ENCODE measurements at regions not wholly inside any gene's neighbourhood (a gene's known extent, or its start where the extent isn't known, plus 50 kb on each side); places are given as distances from the start of the nearest gene placed in this dataset.
"Not testable (repeated sequence)": the region's sequence is repeated elsewhere in the genome, so short reads cannot be mapped to it uniquely, and the experiment has no call there.

DNA sequence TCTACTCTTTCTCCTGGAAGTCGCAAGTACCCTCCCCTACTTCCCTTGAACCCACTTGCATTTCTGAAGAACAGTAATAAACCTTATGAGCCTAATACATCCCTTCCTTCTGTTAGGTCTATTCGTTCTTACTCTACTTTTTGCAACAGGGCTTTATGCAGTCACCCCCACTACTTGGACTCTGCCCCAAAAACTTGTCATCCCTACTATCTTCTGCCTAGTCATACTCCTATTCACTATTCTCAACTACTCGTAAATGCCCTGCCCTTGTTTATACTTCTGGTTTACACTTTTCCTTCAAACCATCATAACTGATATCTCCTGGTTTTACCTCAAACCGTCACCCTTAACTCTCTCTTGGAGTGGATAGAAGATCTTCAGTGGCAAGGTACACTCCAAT lies 55.2 kb upstream of the SLIT2 start:
- DNase-seq: no peak

DNA sequence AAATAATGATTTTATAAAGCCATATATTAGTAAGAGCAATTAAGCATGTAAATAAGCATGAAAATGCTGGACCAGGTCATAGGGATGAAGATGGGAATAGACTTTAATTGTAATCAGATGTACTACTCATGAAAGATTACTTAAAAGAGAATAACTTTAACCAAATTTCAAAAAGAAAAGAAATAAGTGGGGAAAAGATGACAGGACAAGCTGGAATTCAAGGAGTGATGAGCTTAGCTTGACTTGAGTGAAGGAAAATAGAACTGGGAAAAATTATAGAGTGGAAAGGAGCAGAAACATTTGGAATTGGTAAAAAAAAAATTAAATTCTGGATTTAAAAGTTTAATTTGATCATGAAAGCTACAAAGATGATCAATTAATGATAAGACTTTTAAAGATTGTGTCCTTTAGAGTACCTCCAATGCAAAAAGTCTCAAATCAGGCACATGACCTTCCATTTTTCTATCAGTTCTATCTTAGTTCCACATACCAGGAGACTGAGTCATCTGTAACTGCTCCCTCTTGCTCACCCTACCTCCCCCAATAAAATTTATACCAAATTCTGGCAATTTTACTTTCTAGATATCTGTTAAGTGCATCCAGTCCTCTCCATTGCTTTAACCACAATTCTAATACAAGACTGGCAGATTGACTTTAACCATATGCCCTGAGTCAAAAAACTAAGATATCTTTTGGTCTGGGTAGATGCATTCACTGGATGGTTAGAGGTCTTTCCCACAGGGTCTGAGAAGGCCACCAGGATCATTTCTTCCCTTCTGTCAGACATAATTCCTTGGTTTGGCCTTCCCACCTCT lies 56.4 kb upstream of the SLIT2 start:
- DNase-seq: no peak

DNA sequence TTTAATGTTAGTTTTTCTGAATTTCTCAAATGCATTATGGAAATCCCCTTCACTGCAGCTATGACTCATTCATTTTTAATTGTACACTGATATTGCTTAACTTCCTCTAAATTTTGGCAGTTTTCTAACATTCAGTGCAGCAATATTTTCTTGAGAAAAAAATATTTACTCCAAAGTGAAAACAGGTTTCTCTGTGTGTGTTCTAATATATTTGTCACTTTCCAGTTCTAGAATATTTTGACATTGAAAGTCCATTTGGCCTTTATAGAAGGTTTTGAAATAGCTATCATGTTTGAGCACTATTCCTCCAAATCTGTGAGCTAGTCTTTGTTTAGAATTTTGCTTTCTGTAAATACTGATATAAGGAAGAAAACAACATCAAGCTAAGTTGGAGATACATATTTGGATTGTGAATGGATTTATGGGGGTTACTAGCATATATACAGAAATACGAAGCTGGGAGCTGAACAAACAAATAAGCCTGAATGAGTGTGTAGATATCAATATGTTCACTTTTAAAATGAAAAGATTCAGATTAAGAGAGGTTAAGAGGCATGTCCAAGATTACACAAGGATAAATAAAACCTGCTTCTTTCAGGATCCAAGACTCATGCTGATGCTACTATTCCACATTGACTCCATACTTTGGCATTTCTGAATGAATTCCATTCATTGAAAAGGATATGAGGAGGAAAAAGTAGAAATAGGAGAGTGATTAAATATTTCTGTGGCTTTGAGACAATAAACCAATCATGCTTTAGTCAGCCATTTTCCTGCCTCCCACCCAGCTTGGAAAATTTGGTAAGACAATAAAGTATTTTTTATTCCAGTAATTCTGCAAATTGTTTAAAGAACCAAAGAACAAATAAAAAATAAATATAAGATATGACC lies 57.3 kb upstream of the SLIT2 start:
- no peak for DNase-seq

DNA sequence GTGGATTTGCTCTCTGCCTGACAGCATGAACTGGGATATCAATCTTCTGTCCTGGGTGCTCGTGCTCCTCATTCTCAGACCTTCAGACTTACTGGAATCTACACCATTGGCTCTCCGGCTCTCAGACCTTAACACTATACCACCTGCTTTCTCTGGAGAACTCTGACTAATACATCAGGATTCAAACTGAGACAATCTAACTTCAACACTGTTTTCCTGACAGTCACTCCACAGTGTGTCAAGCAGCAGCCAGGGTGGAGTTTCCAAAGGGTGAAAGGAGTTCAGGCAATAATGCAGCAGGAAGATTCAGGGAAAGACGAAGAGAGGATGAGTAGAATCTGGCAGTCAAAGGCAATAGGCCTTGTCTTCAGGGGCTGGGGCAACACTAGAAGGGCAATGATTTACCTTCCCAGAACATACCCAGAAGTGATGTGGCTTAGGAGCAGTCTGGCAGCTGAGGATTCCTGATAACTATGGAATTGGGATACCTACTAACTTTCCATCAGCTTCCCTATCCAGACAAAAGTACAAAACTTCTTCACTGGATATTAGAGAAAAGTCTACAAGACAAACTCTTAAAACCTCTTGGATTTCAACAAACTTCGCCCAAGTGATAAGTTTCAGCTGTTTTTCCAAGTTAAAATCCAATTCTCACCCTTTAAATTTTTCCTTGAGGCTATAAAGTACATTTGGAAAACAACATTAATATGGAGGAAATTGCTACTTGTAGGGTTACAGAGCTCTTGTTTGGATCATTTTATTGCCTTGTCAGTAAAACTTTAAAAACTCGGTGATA lies 58.4 kb upstream of the SLIT2 start:
- DNase-seq: no peak

DNA sequence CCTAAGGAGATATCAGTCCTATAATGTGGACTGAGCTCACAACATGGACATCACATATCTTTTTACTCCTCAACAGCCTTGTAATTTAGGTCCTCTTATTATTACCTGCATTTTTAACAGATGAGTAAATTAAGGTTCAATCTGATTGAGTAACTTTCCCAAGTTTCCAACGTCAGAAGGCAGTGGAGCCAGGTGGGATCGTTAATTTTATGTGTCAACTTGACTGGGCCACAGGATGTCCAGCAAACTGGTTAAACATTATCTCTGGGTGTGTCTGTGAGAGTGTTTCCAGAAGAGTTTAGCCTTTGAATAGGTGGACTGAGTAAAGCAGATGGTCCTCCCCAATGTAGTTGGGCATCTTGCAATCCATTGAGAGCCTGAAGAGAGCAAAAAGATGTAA lies 59.0 kb upstream of the SLIT2 start:
- no peak for DNase-seq

DNA sequence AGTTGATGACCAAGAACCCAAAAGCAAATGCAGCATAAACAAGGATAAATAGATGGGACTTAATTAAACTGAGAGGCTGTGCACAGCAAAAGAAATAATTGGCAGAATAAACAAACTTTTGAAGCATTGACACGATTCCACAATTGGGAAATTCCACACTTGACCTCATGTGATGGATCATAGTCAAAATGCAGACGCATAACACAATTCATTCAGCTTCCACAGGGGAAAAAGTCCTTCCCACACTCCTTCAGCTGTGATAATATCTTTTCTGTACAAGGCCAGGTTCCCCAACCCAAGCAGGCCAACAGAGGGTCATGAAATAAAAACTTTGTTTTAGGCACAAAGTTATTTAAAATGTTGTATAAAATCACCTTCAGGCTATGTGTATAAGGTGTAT lies 66.6 kb upstream of the SLIT2 start:
- DNase-seq: no peak

DNA sequence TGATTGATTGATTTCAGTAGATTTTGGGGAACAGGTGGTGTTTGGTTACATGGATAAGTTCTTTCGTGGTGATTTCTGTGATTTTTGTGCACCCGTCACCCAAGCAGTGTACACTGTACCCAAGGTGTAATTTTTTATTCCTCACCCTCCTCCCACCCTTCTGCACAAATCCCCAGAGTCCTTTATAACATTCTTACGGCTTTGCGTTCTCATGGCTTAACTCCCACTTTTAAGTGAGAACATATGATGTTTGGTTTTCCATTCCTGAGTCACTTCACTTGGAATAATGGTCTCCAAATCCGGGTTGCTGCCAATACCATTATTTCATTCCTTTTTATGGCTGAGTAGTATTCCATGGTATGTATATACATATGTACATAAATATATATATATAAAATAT lies 68.6 kb upstream of the SLIT2 start:
- DNase-seq: not testable (repeated sequence)

DNA sequence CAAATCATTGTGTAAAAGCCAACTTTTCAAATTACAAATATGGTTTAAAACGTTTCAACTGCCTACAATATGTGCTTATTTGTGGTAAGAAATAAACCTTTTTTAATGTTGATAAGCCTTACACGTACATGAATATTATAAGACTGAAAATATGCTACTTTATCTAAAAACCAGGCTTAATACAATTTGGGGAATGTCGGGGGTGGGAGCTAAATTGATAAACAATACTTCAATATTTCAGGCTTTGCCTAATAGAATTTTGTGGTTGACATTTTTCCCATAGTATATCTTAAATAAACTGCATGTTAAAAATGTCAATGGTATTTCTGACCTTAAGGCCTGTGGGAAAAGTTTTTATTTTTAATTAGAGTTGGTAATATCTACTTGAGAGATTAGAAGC lies 69.8 kb upstream of the SLIT2 start:
- no peak for DNase-seq

DNA sequence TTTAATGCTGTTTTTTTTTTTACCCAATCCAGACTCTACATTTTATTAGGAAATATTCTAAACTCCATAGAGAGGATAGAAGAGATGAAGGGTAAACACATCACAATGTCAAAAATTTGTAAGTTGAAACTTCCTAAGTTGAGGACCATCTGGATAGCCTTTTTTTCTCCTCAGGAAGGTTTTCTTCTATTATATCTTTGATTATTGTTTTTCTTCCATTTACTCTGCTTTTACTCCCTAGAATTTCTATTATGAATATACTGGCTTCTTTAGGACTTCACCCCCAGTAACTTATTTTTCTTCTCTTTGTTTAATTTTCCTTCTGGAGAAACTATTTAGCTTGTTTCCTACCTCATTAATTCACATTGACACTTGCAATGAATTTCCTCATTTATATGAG lies 71.2 kb upstream of the SLIT2 start:
- no peak for DNase-seq

DNA sequence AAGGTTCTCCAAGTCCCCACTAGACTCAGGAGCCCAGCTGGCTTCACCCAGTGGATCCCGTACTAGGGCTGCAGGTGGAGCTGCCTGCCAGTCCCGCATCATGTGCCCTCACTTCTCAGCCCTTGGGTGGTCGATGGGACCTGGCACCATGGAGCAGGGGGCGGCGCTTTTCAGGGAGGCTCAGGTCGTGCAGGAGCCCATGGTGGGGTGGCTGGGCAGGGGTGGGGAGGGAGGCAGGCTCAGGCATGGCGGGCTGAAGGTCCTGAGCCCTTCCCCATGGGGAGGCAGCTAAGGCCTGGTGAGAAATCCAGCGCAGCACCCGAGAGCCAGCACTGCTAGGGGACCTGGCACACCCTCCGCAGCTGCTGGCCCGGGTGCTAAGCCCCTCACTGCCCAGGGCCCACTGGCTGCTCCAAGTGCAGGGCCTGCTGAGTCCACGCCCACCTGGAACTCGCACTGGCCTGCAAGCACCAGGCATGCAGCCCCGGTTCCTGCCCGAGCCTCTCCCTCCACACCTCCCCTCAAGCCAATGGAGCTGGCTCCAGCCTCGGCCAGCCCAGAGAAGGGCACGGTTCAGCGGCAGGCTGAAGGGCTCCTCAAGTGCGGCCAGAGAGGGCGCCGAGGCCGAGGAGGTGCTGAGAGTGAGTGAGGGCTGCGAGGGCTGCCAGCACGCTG lies 72.7 kb upstream of the SLIT2 start:
- DNase-seq: no peak

DNA sequence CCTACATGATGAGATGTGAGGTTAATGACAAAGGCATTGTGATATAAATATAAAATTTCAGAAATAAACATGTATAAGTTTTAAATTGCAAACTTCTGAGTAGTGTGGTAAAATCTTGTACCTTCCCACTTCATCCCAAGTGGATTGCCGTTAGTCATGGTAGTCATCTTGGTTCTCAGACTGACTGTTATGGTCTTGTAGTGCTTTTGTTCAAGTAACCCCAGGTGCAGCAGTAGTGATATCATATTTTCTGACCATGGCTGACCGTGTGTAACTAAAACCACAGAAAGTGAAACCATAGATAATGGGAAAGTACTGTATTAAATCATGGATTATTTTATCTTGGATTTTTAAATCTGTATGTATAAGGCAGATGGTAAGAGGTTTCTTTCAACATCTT lies 74.8 kb upstream of the SLIT2 start:
- no peak for DNase-seq

DNA sequence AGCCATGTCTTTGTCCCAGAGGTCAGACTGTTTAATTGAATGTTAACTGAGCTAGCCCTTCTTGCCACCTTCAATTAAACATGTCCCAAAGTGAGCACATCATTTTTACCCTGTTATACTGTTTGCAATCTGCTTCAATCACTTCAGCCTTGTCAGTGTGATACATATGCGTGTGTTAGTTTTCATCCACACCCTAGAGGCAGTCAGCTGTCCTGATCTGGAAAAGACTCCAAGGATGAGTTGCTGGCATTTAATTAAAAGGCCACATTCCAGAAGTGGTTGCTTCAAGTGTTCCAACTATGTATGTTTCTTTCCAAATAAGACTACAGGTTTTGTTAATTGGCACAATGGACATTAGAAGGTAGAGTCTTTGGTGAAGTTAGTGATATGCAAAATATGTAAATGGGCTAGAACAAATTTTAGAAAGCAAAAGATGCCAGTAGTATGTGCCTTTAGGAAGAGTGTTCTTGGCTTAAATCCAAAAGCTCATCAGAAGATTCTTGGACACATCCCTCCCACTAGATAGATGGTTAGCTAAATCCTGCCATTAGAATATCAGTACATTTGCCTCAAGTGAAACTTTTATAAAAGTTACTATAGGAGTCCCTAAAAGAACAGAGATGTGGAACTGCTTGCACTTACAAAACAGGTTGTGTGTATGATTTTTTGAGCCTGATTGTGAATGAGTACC lies 79.5 kb upstream of the SLIT2 start:
- no peak for DNase-seq

DNA sequence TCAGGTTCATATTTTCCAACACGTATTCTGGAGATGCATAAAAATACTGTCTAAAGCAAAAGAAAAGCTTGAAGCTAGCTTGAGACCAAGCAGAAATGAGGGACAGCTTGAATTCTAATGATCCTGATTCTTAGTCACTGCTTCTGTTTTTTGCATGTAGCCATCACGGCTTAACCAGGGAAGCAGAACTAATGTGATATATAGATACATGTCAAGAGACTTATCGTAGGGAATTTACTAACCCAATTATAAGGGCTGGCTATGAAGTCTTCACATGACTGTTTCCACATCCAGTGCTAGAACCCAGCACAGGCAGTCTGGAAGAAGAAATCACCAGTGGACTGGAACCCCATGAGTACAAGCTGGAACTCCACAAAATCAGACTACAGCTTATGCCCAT lies 85.2 kb upstream of the SLIT2 start:
- DNase-seq: no peak

DNA sequence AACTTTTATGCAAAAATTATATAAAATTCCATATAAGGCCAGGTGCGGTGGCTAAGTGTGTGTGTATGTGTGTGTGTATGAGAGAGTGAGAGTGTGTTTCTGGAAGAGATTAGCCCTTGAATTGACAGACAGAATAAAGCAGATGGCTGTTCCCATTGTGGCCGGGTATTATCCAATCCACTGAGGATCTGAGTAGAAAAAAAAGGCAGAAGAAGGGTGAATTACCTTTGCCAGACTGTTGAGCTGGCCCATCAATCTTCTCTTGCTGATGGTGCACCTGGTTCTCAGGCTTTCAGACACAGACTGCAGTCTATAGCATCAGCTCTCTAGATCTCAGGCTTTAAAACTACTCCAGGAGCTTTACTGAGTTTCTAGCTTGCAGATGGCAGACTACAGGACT lies 92.2 kb upstream of the SLIT2 start:
- no peak for DNase-seq

DNA sequence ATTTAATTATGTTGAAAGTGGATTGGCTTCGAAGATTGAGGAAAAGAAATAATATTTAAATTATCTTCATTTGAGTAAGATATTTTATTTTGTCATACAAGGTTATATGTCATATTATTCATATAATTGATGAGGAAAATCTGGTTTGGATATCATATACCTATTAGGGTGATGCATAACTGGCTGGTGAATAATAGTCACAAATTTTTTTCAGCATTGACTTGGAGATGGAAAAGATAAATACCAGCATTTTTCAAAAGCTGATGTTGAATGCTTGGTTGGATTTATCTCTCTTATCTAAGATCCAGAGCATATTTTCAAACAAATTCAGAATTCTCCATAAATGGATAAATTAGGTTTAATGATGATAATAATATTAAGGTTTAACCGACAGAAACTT lies 93.5 kb upstream of the SLIT2 start:
- no peak for DNase-seq

DNA sequence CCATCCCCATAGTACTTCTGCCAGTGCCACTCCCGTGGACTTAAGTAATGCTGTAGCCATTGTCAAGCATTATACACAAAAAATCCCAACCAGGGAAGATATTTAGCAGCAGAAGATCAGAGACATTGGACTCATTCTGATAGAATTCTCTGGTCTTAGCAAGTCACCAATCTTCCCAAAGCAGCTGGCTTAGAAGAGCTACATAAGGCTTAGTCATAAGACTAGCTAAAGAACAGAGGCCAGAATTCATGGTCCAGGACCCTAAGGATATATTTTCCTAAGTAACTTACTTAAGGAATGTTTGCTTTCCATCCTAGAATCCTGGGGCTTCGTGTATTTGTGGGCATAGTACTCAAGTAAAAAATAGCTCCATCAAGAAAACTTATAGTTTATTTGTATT lies 100.3 kb upstream of the SLIT2 start:
- DNase-seq: no peak

DNA sequence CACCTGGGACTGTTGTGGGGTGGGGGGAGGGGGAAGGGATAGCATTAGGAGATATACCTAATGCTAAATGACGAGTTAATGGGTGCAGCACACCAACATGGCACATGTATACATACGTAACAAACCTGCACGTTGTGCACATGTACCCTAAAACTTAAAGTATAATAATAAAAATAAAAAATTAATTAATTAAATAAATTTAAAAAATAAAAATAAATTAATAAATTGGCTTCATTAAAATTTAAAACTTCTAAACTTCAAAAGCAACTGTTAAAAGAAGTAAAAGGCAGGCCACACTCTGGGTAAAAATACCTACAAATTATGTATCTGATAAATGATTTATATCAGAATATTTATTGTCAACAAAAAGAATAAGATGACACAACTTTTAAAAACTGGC lies 102.6 kb upstream of the SLIT2 start:
- DNase-seq: not testable (repeated sequence)

DNA sequence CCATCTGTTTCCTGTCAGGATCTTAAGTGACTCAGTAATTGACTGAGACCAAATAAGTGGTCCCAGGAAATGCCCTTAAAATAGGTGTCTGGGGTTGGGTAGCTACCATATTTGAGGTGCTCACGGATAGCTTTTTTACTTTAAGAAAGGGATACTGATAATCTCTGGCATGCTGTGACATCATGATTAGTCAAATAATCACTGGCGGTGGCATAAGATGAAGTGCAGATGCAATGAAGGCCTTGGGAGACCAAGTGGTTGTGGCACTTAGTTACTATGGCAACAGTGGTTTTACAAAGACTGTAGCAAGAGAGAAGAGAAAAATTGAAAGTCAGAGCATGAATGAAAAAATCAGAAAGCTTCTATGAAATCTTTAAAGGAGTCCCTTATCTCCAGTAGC lies 114.5 kb upstream of the SLIT2 start:
- no peak for DNase-seq

DNA sequence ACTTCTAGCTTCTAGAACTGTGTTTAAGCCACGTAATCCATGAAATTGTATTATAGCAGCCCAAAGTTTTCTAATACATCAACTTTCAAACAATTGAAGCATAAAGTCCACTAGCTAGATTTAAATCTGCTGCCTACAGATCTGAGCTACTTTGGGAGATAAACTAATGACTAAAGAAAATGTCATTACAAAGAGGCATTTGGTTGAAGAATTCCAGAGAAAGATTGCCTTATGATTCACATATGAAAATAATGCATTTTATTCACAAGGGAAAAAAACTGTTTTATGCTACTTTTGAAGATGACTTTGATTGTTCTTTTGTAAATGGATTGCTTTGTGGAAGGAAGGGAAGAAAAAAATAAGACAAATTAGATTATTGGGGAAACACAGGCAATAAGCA lies 124.1 kb upstream of the SLIT2 start:
- no peak for DNase-seq

DNA sequence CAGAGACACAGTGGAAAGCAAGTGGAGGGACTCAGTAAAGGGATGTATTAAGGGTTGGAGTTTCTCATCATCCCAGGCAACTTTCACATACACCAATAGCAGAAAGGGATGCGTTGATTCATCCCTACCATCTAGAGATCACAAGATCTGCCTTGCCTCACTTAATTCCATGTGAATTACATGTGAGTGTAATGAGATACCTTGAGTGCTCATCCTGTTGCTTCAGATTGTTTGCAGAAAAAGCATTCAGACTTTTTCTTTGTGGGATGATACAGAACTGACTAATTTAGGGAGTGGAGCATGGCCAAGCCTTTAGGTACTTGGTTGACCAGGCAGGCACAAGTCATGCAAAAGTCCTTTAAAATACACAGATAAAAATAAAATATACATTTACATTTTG lies 124.8 kb upstream of the SLIT2 start:
- DNase-seq: no peak

DNA sequence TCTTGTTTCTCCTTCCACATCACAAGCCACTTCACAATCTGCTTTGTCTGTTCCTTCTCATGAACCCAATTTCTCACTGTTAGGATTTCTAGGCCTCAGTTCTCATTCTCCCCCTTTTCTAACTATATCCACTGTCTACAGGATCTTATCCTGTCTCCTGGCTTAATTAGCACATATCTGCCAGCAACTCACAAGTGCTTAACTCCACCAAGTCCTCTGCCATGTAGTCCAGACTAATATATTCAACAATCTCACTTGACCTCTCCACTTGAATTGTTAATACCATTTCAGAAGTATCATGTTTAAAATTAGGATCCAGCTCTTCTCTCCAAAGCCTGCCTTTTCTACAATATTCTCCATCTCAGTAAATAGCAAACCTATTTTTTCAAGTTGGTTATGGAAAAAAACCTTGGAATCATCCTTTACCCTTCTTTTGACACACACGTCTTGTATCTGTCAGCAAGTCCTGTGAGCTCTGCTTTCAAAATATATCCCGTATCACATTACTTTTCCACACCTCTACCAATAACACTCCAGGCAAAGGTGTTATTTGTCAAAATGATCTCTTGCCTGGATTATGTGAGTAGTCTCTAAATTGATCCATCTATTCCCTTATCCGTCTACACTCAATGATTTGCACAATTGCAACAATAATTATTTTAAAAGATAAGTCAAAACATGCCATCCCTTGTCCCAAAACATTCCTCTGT lies 127.2 kb upstream of the SLIT2 start:
- no peak for DNase-seq

Measured in NCI-H1694 treated with DMSO at 0.1 percent for 48 hours (cell line).